ENCODE measurements at regions not wholly inside any gene's neighbourhood (a gene's known extent, or its start where the extent isn't known, plus 50 kb on each side); places are given as distances from the start of the nearest gene placed in this dataset.

- DNase-seq: no peak
- H3K4me3 ChIP-seq (ENCODE audit: insufficient read depth, low read depth, low read length): no peak overlapping the region
- H3K36me3 ChIP-seq (replicated peaks; ENCODE audit: control insufficient read depth, insufficient read depth, low read length): no peaks in the 10 kb centered on the region
- no peaks in the 10 kb centered on the region for H3K27me3 ChIP-seq (ENCODE audit: control insufficient read depth, insufficient read depth, low read length)
Observed at GRCh38 chr12:94049718-94050117, 98.7 kb upstream of the PLXNC1 start.

- Histone ChIP-seq H3K36me3 (replicated peaks; ENCODE audit: control insufficient read depth, insufficient read depth, low read length) (no peaks in the 10 kb centered on the region), H3K4me3 (ENCODE audit: insufficient read depth, low read depth, low read length) (no peak overlapping the region), H3K27me3 (ENCODE audit: control insufficient read depth, insufficient read depth, low read length) (no peaks in the 10 kb centered on the region)
- DNase-seq: no peak
Observed at GRCh38 chr12:94053676-94054075, 94.7 kb upstream of the PLXNC1 start.

- no peaks in the 10 kb centered on the region for H3K36me3 ChIP-seq (replicated peaks; ENCODE audit: control insufficient read depth, insufficient read depth, low read length)
- no peak for DNase-seq
- no peaks in the 10 kb centered on the region for H3K27me3 ChIP-seq (ENCODE audit: control insufficient read depth, insufficient read depth, low read length)
- H3K4me3 ChIP-seq (ENCODE audit: insufficient read depth, low read depth, low read length): no peak overlapping the region
Observed at GRCh38 chr12:94055528-94055927, 92.8 kb upstream of the PLXNC1 start.

- Histone ChIP-seq H3K27me3 (ENCODE audit: control insufficient read depth, insufficient read depth, low read length) (no peaks in the 10 kb centered on the region), H3K36me3 (replicated peaks; ENCODE audit: control insufficient read depth, insufficient read depth, low read length) (no peaks in the 10 kb centered on the region), H3K4me3 (ENCODE audit: insufficient read depth, low read depth, low read length) (no peak overlapping the region)
- no peak for DNase-seq
Observed at GRCh38 chr12:94056419-94057158, 91.8 kb upstream of the PLXNC1 start.

- no peak for DNase-seq
- no peak overlapping the region for H3K4me3 ChIP-seq (ENCODE audit: insufficient read depth, low read depth, low read length)
- H3K36me3 ChIP-seq (replicated peaks; ENCODE audit: control insufficient read depth, insufficient read depth, low read length): no peaks in the 10 kb centered on the region
- H3K27me3 ChIP-seq (ENCODE audit: control insufficient read depth, insufficient read depth, low read length): no peaks in the 10 kb centered on the region
Observed at GRCh38 chr12:94057262-94058151, 90.9 kb upstream of the PLXNC1 start.

- no peak for DNase-seq
- no peaks in the 10 kb centered on the region for H3K27me3 ChIP-seq (ENCODE audit: control insufficient read depth, insufficient read depth, low read length)
- H3K4me3 ChIP-seq (ENCODE audit: insufficient read depth, low read depth, low read length): no peak overlapping the region
- H3K36me3 ChIP-seq (replicated peaks; ENCODE audit: control insufficient read depth, insufficient read depth, low read length): no peaks in the 10 kb centered on the region
Observed at GRCh38 chr12:94059394-94060368, 88.7 kb upstream of the PLXNC1 start.

GRCh38 chr12:94062194-94062593 is 86.2 kb upstream of the PLXNC1 start:
- H3K27me3 ChIP-seq (ENCODE audit: control insufficient read depth, insufficient read depth, low read length): no peaks in the 10 kb centered on the region
- no peak overlapping the region for H3K4me3 ChIP-seq (ENCODE audit: insufficient read depth, low read depth, low read length)
- H3K36me3 ChIP-seq (replicated peaks; ENCODE audit: control insufficient read depth, insufficient read depth, low read length): no peaks in the 10 kb centered on the region
- DNase-seq: no peak

GRCh38 chr12:94062796-94063635 is 85.4 kb upstream of the PLXNC1 start:
- DNase-seq: no peak
- H3K36me3 ChIP-seq (replicated peaks; ENCODE audit: control insufficient read depth, insufficient read depth, low read length): no peaks in the 10 kb centered on the region
- H3K4me3 ChIP-seq (ENCODE audit: insufficient read depth, low read depth, low read length): no peak overlapping the region
- no peaks in the 10 kb centered on the region for H3K27me3 ChIP-seq (ENCODE audit: control insufficient read depth, insufficient read depth, low read length)

GRCh38 chr12:94070520-94070919 is 77.9 kb upstream of the PLXNC1 start:
- no peak for DNase-seq
- Histone ChIP-seq H3K4me3 (ENCODE audit: insufficient read depth, low read depth, low read length) (no peak overlapping the region), H3K27me3 (ENCODE audit: control insufficient read depth, insufficient read depth, low read length) (no peaks in the 10 kb centered on the region), H3K36me3 (replicated peaks; ENCODE audit: control insufficient read depth, insufficient read depth, low read length) (no peaks in the 10 kb centered on the region)

GRCh38 chr12:94071258-94071657 is 77.1 kb upstream of the PLXNC1 start:
- DNase-seq: no peak
- Histone ChIP-seq H3K27me3 (ENCODE audit: control insufficient read depth, insufficient read depth, low read length) (no peaks in the 10 kb centered on the region), H3K4me3 (ENCODE audit: insufficient read depth, low read depth, low read length) (no peak overlapping the region), H3K36me3 (replicated peaks; ENCODE audit: control insufficient read depth, insufficient read depth, low read length) (no peaks in the 10 kb centered on the region)

GRCh38 chr12:94073441-94074051 is 74.8 kb upstream of the PLXNC1 start:
- no peaks in the 10 kb centered on the region for H3K27me3 ChIP-seq (ENCODE audit: control insufficient read depth, insufficient read depth, low read length)
- H3K4me3 ChIP-seq (ENCODE audit: insufficient read depth, low read depth, low read length): no peak overlapping the region
- no peak for DNase-seq
- no peaks in the 10 kb centered on the region for H3K36me3 ChIP-seq (replicated peaks; ENCODE audit: control insufficient read depth, insufficient read depth, low read length)

- H3K27me3 ChIP-seq (ENCODE audit: control insufficient read depth, insufficient read depth, low read length): no peaks in the 10 kb centered on the region
- DNase-seq: no peak
Observed at GRCh38 chr12:94074216-94074979, 74.0 kb upstream of the PLXNC1 start.

More at GRCh38 chr12:94074216-94074979, 74.0 kb upstream of the PLXNC1 start:
- no peak overlapping the region for H3K4me3 ChIP-seq (ENCODE audit: insufficient read depth, low read depth, low read length)
- H3K36me3 ChIP-seq (replicated peaks; ENCODE audit: control insufficient read depth, insufficient read depth, low read length): no peaks in the 10 kb centered on the region

All from H7 (cell line).